OCI-LY1 (cell line): ENCODE measurements at regions not wholly inside any gene's neighbourhood (a gene's known extent, or its start where the extent isn't known, plus 50 kb on each side); places are given as distances from the start of the nearest gene placed in this dataset.

ENCODE experiments used
- H2AFZ ChIP-seq: fragments of 200-600 bp; sonication (generic), shearing (Covaris generic); 2 replicates; pipeline ENCODE4 v1.6.0; 2014; ENCODE audit warnings: antibody characterized with exemption, mild to moderate bottlenecking, low read length
- H3F3A ChIP-seq: fragments of 200-600 bp; sonication (generic), shearing (Covaris generic); 2 replicates; pipeline ENCODE4 v1.6.0; 2014; ENCODE audit warnings: mild to moderate bottlenecking, antibody characterized with exemption, low read length, moderate library complexity; ENCODE audit not compliant: insufficient read depth
- H3K27ac ChIP-seq: fragments of 200-600 bp; sonication (generic); 2 replicates; pipeline ENCODE4 v1.5.1; 2014; ENCODE audit warnings: low read length, mixed run types, mild to moderate bottlenecking, low read depth; ENCODE audit not compliant: poor library complexity, severe bottlenecking
- H3K27me3 ChIP-seq: fragments of 200-600 bp; sonication (generic); 2 replicates; pipeline ENCODE4 v1.6.0; 2014; ENCODE audit warnings: antibody characterized with exemption, mild to moderate bottlenecking, low read length, moderate library complexity; ENCODE audit not compliant: insufficient read depth
- H3K36me3 ChIP-seq: fragments of 200-600 bp; sonication (generic); 2 replicates; pipeline ENCODE4 v1.6.1; 2014; ENCODE audit warnings: mild to moderate bottlenecking, antibody characterized with exemption, low read length, moderate library complexity, mixed read lengths; ENCODE audit not compliant: insufficient read depth
- H3K4me1 ChIP-seq: fragments of 200-600 bp; sonication (generic); 2 replicates; pipeline ENCODE4 v1.5.1; 2014; ENCODE audit warnings: mild to moderate bottlenecking, low read length, moderate library complexity; ENCODE audit not compliant: insufficient read depth, severe bottlenecking
- H3K4me2 ChIP-seq: fragments of 200-600 bp; sonication (generic), shearing (Covaris generic); 2 replicates; pipeline ENCODE4 v1.6.1; 2014; ENCODE audit warnings: low read length
- H3K4me3 ChIP-seq: fragments of 200-600 bp; sonication (generic); 2 replicates; pipeline ENCODE4 v1.5.1; 2014; ENCODE audit warnings: low read length, low read depth, mild to moderate bottlenecking, mixed read lengths; ENCODE audit not compliant: poor library complexity, severe bottlenecking
- H3K79me2 ChIP-seq: fragments of 200-600 bp; shearing (Covaris generic); 2 replicates; pipeline ENCODE4 v1.6.1; 2016; ENCODE audit warnings: mixed run types, low read length, mixed read lengths; ENCODE audit not compliant: insufficient read depth
- H3K9ac ChIP-seq: fragments of 200-600 bp; sonication (generic), shearing (Covaris generic); 2 replicates; pipeline ENCODE4 v1.6.1; 2014; ENCODE audit warnings: mild to moderate bottlenecking, low read length, mixed read lengths
- H3K9me2 ChIP-seq: fragments of 200-600 bp; sonication (generic), shearing (Covaris generic); 2 replicates; pipeline ENCODE4 v1.6.1; 2014; ENCODE audit warnings: low read depth, mild to moderate bottlenecking, low read length, mixed read lengths
- H3K9me3 ChIP-seq: fragments of 200-600 bp; shearing (Covaris generic); 2 replicates; pipeline ENCODE4 v1.6.1; 2014; ENCODE audit warnings: low read length, mixed read lengths
- H4K20me1 ChIP-seq: fragments of 200-600 bp; sonication (generic), shearing (Covaris generic); 2 replicates; pipeline ENCODE4 v1.6.0; 2016; ENCODE audit warnings: mild to moderate bottlenecking, low read length; ENCODE audit not compliant: insufficient read depth
- EZH2 ChIP-seq: fragments of 200-600 bp; sonication (generic), shearing (Covaris generic); IDR thresholded peaks from 2 replicates; pipeline ENCODE4 v1.8.0; 2017; ENCODE audit warnings: borderline replicate concordance, mixed run types, mild to moderate bottlenecking, antibody characterized with exemption, low read length, moderate library complexity, mixed read lengths
- TF ChIP-seq, protein P1 (sequence below): fragments of 200-600 bp; sonication (generic), shearing (Covaris generic); IDR thresholded peaks from 2 replicates; pipeline ENCODE4 v1.5.1; 2017; ENCODE audit warnings: mild to moderate bottlenecking, antibody characterized with exemption, low read length, moderate library complexity, mixed read lengths

DNA sequence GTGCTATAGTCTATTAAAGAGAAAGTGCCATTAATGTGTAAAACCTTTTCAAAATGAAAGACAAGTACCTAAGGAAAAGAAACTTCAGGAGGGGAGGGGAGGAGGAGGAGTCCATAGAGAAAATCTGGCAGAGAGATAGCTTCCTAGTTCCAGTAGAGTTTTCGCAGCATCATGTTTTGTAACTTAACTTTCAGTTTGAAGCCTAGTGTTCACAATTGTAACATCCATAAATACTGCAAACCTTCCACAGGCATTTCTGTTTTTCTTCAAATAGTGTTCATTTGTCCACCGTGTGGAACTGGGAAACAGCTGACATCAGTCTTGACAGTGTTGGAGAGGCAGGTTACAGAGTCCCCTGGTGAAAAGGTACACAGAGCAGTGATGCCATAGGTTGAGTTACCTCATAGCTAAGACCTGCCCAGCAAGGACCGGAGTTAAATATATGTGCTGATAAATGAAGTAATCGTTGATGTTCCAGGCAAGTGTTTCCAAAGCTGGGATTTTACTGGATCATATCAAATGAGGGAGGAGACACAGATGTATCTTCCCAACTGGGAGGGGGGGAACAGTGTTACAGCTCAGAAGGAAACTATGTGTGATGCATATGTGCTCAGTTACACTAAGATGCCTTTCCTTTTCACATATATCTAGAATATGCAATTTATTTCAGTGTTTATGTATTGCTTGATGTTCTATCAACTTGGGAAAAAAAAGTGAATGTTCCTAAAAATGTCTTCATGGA lies 369.5 kb upstream of the FAM241A start:
- Histone ChIP-seq H3K36me3 (no peaks in the 10 kb centered on the region), H3K9ac (no peak overlapping the region), H3K4me2 (no peak overlapping the region), H3K4me3 (no peak overlapping the region), H3K9me2 (no peaks in the 10 kb centered on the region), H3F3A (no peaks in the 10 kb centered on the region), H2AFZ (no peak overlapping the region), H3K79me2 (no peaks in the 10 kb centered on the region), H3K9me3 (no peaks in the 10 kb centered on the region), H4K20me1 (no peaks in the 10 kb centered on the region), H3K4me1 (no peaks in the 10 kb centered on the region), H3K27ac (no peak overlapping the region), H3K27me3 (no peaks in the 10 kb centered on the region)
- TF ChIP-seq, protein P1, sequence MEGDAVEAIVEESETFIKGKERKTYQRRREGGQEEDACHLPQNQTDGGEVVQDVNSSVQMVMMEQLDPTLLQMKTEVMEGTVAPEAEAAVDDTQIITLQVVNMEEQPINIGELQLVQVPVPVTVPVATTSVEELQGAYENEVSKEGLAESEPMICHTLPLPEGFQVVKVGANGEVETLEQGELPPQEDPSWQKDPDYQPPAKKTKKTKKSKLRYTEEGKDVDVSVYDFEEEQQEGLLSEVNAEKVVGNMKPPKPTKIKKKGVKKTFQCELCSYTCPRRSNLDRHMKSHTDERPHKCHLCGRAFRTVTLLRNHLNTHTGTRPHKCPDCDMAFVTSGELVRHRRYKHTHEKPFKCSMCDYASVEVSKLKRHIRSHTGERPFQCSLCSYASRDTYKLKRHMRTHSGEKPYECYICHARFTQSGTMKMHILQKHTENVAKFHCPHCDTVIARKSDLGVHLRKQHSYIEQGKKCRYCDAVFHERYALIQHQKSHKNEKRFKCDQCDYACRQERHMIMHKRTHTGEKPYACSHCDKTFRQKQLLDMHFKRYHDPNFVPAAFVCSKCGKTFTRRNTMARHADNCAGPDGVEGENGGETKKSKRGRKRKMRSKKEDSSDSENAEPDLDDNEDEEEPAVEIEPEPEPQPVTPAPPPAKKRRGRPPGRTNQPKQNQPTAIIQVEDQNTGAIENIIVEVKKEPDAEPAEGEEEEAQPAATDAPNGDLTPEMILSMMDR: no peak
- TF ChIP-seq EZH2: no peak

DNA sequence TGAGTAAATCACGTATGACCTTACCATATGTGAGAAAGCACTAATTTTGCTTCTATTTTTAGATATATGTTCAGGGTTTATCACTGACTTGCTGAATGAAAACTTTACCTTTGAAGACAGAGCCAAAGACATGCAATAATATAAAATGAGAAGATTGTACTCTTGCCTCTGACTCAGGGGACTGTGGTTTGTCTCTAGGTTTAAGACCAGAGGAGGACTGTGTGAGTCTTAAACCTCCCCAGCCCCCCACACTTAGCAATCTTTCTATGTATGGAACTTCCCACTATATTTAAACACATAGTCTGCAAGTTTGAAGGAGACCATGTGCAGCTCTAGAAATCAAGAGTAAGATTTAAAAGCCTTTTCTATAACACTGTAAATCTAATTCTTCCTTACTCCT lies 368.7 kb upstream of the FAM241A start:
- Histone ChIP-seq H3K4me3 (no peak overlapping the region), H3K27me3 (no peaks in the 10 kb centered on the region), H3K27ac (no peak overlapping the region), H3K9me3 (no peaks in the 10 kb centered on the region), H3K4me2 (no peak overlapping the region), H3K9ac (no peak overlapping the region), H3F3A (no peaks in the 10 kb centered on the region), H3K36me3 (no peaks in the 10 kb centered on the region), H3K79me2 (no peaks in the 10 kb centered on the region), H3K9me2 (no peaks in the 10 kb centered on the region), H4K20me1 (no peaks in the 10 kb centered on the region), H2AFZ (no peak overlapping the region), H3K4me1 (no peaks in the 10 kb centered on the region)
- TF ChIP-seq, protein P1: no peak
- no peak for TF ChIP-seq EZH2

- Histone ChIP-seq H3K9me3 (no peaks in the 10 kb centered on the region), H3K4me3 (no peak overlapping the region), H3K36me3 (no peaks in the 10 kb centered on the region), H3K4me1 (no peaks in the 10 kb centered on the region), H3K4me2 (no peak overlapping the region), H4K20me1 (no peaks in the 10 kb centered on the region), H3K79me2 (no peaks in the 10 kb centered on the region), H3K9ac (no peak overlapping the region), H3K27ac (no peak overlapping the region), H2AFZ (no peak overlapping the region), H3K27me3 (no peaks in the 10 kb centered on the region), H3F3A (no peaks in the 10 kb centered on the region), H3K9me2 (no peaks in the 10 kb centered on the region)
- no peak for TF ChIP-seq EZH2
- TF ChIP-seq, protein P1: no peak; the same call in 1 of the 2 replicates
Measured at GRCh38 chr4:111778543-111778942, 366.7 kb upstream of the FAM241A start.
